ENCODE measurements at regions not wholly inside any gene's neighbourhood (a gene's known extent, or its start where the extent isn't known, plus 50 kb on each side); places are given as distances from the start of the nearest gene placed in this dataset.

DNA sequence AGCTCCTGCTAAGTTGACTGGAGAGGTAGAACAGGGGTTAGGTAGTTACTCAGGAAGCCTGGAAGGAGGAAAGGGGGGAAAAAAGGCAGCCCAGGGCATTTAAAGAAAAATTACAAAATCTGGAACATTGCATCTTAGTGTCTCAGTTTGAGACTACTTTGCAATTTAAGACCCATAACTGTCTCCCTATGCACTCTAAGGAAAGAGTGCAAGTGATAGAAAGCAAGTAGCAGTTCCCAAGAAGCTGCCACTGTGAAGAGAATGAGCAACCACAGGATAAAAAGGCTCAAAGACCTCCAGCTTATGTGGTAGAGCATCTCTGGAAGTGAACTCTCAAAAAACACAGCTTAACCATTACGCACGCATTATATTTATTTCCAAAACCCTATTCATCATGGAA lies 141.8 kb downstream of the SLCO4C1 start:
- TF ChIP-seq, protein P1, sequence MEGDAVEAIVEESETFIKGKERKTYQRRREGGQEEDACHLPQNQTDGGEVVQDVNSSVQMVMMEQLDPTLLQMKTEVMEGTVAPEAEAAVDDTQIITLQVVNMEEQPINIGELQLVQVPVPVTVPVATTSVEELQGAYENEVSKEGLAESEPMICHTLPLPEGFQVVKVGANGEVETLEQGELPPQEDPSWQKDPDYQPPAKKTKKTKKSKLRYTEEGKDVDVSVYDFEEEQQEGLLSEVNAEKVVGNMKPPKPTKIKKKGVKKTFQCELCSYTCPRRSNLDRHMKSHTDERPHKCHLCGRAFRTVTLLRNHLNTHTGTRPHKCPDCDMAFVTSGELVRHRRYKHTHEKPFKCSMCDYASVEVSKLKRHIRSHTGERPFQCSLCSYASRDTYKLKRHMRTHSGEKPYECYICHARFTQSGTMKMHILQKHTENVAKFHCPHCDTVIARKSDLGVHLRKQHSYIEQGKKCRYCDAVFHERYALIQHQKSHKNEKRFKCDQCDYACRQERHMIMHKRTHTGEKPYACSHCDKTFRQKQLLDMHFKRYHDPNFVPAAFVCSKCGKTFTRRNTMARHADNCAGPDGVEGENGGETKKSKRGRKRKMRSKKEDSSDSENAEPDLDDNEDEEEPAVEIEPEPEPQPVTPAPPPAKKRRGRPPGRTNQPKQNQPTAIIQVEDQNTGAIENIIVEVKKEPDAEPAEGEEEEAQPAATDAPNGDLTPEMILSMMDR (IDR thresholded peaks at IDR 0.05): no peak
- TF ChIP-seq POLR2A (IDR thresholded peaks at IDR 0.05): no peak

All from adrenal gland (tissue), 5 donors.